Spleen (tissue), 7 donors: ENCODE measurements at regions not wholly inside any gene's neighbourhood (a gene's known extent, or its start where the extent isn't known, plus 50 kb on each side); places are given as distances from the start of the nearest gene placed in this dataset.

Experiments
- CTCF ChIP-seq, 11 experiments: fragments of 200-600 bp in 7 of 11; fragments of 450-650 bp in 4 of 11; sonication (generic) in 4 of 11; IDR thresholded peaks in 8 of 11; conservative IDR thresholded peaks in 3 of 11; 1 replicate in 7 of 11; 2 replicates in 4 of 11; pipeline versions ENCODE4 v1.4.0 to v1.8.0; 2016 to 2021; ENCODE audit warnings: antibody characterized with exemption in 11 of 11, inconsistent platforms in 4 of 11, mild to moderate bottlenecking in 1 of 11
- POLR2A ChIP-seq, 3 donors: fragments of 450-650 bp; IDR thresholded peaks; one replicate each; pipeline ENCODE4 v1.5.1; 2017; ENCODE audit warnings: antibody characterized with exemption in 3 of 3, mild to moderate bottlenecking in 1 of 3
- POLR2AphosphoS5 ChIP-seq, 3 donors: sonication (generic); formaldehyde crosslinking; IDR thresholded peaks; one replicate each; pipeline ENCODE4 v1.5.1; 2017; ENCODE audit warnings: antibody characterized with exemption in 3 of 3
- donor health status: DM: no; HTN: no; CAD: no; lungs with moderate emphysema.
- donor health status: DM: no; HTN: no; CAD: no.
- donor health status: DM: no; HTN: no; CAD: no.

DNA sequence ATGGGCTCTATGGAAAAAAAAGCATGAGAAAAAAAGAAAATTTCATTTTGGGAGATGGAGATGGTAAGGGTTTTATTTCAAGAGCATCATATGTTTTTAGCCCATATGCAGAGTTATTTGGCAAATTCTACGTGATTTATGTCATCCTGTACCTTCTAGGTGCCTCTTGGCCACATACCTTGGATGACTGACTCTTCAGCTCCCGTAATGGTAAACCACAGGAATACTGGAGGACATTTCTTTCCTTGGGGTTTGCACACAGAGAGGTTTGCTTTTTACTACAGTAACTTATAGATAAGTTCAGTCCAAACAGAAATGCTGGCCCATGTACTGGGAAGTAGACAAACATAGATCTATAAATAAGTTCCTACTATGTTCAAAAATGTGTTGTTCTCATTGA, 132.2 kb downstream of the SH3BGRL2 start:
- TF ChIP-seq CTCF (IDR thresholded peaks at IDR 0.05 in 8 of 11, conservative IDR thresholded peaks at IDR 0.05 in 3 of 11) (no peak), POLR2A (IDR thresholded peaks at IDR 0.05) (no peak), POLR2AphosphoS5 (IDR thresholded peaks at IDR 0.05) (no peak)
